ELR (cell line): ENCODE measurements at regions not wholly inside any gene's neighbourhood (a gene's known extent, or its start where the extent isn't known, plus 50 kb on each side); places are given as distances from the start of the nearest gene placed in this dataset.
A peak's percentile ranks its signal among the peaks of the same experiment; 100 is the strongest.
"Not testable (repeated sequence)": the region's sequence is repeated elsewhere in the genome, so short reads cannot be mapped to it uniquely, and the experiment has no call there.

Experiments used
- DNase-seq: peaks from one replicate; pipeline ENCODE4 v3.0.0-alpha.2; 2015; ENCODE audit warnings: low read depth

- peak; percentile 49 for DNase-seq
Measured at GRCh38 chr1:173257805-173258204, 50.7 kb upstream of the TNFSF4 start.

DNA sequence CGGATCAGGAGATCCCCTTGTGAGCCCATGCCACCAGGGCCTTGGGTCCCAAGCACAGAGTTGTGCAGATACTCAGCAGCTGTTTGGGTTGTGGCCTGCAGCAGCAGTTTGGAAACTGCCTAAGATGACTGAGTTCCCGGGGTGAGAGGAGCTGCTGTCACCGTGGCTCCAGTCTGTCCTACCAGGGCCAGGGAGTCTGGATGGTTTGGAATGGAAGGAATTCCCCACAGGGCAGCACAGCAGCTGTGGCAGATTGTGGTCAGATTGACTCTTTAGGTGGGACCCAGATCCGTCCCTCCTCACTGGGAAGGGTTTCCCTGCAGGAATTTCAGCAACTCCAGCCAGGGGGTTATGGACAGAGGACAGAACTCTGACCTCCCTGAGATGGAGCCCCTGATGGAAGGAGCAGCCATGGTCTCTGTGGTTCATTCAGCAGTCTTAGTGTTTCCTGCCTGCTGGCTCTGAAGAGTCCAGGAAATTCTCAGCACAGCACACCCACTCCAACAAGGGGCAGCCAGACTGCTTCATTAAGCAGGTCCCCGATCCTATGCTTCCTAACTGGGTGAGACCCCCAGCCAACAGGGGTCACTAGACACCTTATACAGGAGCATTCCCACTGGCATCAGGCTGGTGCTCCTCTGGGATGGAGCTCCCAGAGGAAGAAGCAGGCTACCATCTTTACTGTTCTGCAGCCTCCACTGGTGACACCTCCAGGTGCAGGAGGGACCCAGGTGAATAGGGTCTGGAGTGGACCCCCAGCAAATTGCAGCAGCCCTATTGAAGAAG lies 51.5 kb upstream of the TNFSF4 start:
- DNase-seq: peak; percentile 43

GRCh38 chr1:173260329-173260728 lies 53.2 kb upstream of the TNFSF4 start:
- not testable (repeated sequence) for DNase-seq

DNA sequence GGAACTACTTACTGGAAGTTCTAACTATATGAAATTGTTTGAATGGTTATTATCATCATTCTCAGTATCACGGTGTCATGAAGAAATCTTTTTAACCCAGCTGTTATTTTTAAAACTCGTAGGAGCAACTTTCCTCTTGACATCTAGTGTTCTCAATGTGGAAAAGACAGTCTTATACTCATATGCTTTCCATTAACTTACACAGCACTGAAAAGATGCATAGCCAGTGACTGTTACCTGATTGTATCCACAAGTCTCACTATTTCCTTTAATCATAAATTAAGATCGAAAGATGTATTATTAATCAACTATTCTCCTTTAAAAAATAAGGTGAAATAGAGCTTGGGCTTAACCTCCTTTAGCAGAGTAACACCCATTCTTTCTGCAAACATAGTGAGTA lies 59.7 kb upstream of the TNFSF4 start:
- no peak for DNase-seq

GRCh38 chr1:173267453-173267945 lies 60.4 kb upstream of the TNFSF4 start:
- DNase-seq: peak; percentile 84

DNA sequence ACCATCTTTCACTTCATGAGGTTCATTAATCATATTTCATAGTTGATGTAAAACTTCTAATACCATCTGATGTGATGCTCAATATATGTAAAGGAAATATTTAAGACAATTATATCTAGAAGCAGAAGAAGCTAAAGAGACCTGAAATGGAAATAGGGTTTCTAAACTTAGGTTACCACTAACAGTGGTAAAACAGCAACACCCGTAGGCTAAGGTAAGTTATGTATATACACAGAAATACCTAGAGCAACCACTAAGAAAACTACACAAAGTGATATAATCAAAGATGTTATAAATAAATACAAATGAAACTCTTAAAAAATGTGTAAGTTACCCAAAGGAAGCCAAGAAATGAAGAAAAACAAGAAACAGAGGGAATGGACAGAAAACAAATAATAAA lies 61.1 kb upstream of the TNFSF4 start:
- no peak for DNase-seq

- DNase-seq: peak; percentile 20
Measured at GRCh38 chr1:173268786-173269277, 61.7 kb upstream of the TNFSF4 start.

GRCh38 chr1:173269490-173270230 lies 62.5 kb upstream of the TNFSF4 start:
- peak; percentile 96 for DNase-seq

GRCh38 chr1:173270243-173270642 lies 63.1 kb upstream of the TNFSF4 start:
- no peak for DNase-seq

DNA sequence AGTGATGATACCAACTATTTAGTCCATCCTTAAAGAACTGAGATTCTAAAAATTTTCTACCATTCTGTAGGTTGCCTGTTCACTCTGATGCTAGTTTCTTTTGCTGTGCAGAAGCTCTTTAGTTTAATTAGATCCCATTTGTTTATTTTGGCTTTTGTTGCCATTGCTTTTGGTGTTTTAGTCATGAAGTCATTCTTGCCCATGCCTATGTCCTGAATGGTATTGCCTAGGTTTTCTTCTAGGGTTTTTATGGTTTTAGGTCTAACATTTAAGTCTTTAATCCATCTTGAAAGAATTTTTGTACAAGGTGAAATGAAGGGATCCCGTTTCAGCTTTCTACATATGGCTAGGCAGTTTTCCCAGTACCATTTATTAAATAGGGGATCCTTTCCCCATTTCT lies 63.9 kb upstream of the TNFSF4 start:
- DNase-seq: not testable (repeated sequence)

- DNase-seq: no peak
Measured at GRCh38 chr1:173275496-173275895, 68.4 kb upstream of the TNFSF4 start.

- no peak for DNase-seq
Measured at GRCh38 chr1:173276922-173277800, 70.0 kb upstream of the TNFSF4 start.

DNA sequence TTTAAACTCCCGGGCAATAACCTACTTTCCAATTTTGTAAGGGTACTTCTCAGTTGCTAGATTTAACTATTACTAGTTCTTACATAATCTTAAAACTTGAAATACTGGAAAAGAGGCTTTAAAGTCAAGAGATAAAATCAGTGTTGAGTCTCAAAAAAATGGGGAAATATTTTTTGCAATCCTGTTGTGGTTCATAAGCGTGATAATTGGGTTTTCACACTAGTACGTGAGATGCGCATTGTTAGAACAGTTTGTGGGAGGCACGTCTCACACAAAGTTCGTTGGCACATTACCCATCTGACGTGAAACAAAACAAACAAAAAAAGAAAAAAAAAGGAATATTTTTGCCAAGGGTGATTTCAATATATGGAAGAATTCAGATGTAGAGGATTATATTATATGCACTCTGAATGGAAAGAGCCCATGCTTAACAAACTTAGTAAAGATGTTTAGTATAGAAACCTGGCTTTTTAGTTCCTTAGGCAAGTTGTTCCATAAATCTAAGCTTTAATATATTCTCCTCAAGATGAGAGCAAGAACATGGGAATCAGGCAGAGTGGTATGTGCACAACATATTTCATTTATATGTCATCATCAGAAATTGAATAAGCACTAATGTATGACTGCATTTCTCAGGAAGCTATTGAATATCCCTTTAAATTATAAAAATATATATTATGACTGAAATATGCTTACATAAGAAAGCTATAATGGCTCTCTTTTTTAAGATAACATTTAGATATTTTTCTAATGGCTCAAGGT lies 73.9 kb upstream of the TNFSF4 start:
- peak; percentile 32 for DNase-seq

DNA sequence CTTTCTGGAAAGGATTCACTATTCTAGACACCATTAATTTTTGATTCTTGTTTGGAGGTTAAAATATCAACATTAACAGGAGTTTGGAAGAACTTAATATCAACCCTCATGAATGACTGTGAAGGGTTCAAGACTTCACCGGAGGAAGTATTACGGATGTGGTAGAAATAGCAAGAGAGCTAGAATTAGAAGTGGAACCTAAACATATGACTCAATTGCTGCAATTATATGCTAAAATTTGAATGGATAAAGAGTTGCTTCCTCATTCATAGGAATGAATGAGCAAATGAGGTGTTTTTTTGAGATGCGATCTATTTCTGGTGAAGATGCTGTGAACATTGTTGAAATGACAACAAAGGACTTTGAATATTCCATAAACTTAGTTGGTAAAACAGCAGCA lies 77.9 kb upstream of the TNFSF4 start:
- no peak for DNase-seq

DNA sequence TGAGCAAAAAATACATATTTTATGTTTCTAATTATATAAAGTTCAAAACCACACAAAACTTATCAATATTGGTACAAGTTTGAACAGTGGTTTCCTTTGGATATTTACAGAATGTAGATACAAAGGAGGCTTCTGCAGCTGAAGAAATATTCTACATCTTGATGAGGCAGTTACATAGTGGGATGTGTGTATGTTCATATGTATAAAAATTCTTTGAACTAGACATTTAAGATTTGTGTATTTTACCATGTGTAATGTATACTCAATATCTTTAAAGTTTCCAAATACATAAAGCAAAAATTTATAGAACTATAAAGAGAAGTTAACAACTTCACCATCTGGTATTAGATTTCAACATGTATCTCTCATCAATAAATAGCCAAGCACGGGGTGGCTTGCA lies 80.7 kb upstream of the TNFSF4 start:
- DNase-seq: no peak

DNA sequence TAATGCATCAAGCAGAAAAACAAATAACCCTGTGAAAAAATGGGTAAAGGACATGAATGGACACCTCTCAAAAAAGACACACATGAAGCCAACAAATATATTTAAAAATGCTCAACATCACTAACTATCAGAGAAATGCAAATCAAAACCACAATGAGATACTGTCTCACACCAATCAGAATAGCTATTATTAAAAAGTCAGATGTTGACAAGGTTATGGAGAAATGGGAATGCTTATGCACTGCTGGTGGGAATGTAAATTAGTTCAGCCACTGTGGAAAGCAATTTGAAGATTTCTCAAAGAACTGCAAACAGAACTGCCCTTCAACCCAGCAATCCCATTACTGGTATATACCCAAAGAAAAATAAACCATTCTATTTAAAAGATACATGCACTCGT lies 86.6 kb upstream of the TNFSF4 start:
- no peak for DNase-seq

- DNase-seq: peak; percentile 58
Measured at GRCh38 chr1:173294843-173295242, 87.7 kb upstream of the TNFSF4 start.

DNA sequence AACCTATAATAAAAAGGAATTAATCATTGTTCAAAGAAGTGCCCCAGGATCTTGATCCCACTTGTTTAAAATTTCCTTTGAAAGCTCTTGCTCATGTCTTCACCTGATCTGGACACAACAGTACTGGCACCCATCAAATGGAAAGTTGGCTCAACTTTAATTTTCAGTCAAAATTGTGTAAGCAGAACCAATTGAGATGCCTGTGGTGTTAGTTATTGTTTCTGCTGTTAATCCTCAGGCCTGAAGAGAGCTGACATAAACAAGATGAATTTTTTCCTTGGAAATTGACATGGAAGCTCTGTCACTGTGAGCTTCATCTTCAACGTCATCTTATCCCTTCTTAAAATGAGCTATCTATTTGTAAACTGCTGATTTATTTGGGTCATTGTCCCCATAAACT lies 88.3 kb upstream of the TNFSF4 start:
- DNase-seq: no peak

DNA sequence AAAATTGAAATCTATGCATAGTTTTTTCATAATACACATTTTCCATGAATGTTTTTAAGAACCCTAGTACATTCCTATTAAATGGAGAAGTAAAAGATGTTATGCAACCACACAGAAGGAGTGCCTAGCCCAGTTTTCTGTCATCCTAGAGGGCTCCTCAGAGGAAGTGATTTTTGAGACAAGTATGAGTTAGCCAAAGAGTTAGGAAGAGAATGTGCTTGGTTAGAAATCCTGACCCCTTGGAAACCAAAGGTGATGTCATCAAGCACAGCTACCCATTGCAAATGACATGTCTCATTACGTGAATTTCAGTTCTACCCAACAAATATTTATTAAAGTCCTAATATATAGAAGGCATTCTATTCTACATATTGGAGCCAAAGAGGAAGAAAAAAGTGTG lies 88.9 kb upstream of the TNFSF4 start:
- peak; percentile 46 for DNase-seq

GRCh38 chr1:173297798-173298391 lies 90.8 kb upstream of the TNFSF4 start:
- DNase-seq: no peak
